ENCODE measurements at regions not wholly inside any gene's neighbourhood (a gene's known extent, or its start where the extent isn't known, plus 50 kb on each side); places are given as distances from the start of the nearest gene placed in this dataset.

DNA sequence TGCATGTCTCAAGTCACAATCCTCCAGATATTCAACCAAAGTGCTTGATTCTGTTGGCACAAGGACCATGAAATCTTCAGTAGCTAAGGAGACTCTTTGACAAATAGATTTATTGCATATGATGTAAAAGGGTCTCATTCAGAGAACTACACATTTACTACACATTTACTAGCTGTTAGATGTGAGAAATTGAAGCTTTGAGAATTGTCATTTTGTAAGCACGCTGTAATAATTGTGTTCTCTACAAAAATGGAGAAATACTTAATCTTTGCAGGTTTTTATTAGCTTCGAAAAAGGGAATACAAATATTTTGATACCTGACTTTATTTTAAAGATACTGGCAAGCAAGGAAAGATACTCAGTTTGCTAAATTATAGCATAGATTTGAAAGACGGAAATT is 70.2 kb upstream of the CHD2 start:
- Histone ChIP-seq H3K4me3 (no peak overlapping the region), H3K4me1 (peaks cover 26 to 45% of the 10 kb centered on the region in 2 donors), H3K36me3 (no peaks in the 10 kb centered on the region), H3K27me3 (no peaks in the 10 kb centered on the region), H3K27ac (peak overlapping the region; percentile 1 to 95), H3K9me3 (no peaks in the 10 kb centered on the region)
- DNase-seq: no peak
- TF ChIP-seq, protein P1, sequence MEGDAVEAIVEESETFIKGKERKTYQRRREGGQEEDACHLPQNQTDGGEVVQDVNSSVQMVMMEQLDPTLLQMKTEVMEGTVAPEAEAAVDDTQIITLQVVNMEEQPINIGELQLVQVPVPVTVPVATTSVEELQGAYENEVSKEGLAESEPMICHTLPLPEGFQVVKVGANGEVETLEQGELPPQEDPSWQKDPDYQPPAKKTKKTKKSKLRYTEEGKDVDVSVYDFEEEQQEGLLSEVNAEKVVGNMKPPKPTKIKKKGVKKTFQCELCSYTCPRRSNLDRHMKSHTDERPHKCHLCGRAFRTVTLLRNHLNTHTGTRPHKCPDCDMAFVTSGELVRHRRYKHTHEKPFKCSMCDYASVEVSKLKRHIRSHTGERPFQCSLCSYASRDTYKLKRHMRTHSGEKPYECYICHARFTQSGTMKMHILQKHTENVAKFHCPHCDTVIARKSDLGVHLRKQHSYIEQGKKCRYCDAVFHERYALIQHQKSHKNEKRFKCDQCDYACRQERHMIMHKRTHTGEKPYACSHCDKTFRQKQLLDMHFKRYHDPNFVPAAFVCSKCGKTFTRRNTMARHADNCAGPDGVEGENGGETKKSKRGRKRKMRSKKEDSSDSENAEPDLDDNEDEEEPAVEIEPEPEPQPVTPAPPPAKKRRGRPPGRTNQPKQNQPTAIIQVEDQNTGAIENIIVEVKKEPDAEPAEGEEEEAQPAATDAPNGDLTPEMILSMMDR (IDR thresholded peaks at IDR 0.05): no peak
- intact Hi-C loops (cut with DNase I): no loop called here
- no peak for ATAC-seq

GRCh38 chr15:92831336-92831654 is 68.8 kb upstream of the CHD2 start:
- H3K27me3 ChIP-seq: no peaks in the 10 kb centered on the region
- H3K36me3 ChIP-seq: no peaks in the 10 kb centered on the region
- intact Hi-C loops (cut with DNase I): no loop called here
- H3K4me1 ChIP-seq: peaks cover 26 to 43% of the 10 kb centered on the region in 2 donors
- DNase-seq (no peak), ATAC-seq (no peak)
- no peaks in the 10 kb centered on the region for H3K9me3 ChIP-seq
- H3K27ac ChIP-seq: peak overlapping the region; percentile 86 to 95
- H3K4me3 ChIP-seq: peak overlapping the region in 1 of 2 donors; percentile 13
- TF ChIP-seq, protein P1 (IDR thresholded peaks at IDR 0.05): no peak

- Histone ChIP-seq H3K36me3 (no peaks in the 10 kb centered on the region), H3K27ac (peak overlapping the region; percentile 86 to 95), H3K27me3 (no peaks in the 10 kb centered on the region), H3K4me3 (peak overlapping the region; percentile 1 to 13), H3K9me3 (no peaks in the 10 kb centered on the region), H3K4me1 (peaks cover 26 to 39% of the 10 kb centered on the region in 2 donors)
- ATAC-seq (peak; percentile 92), DNase-seq (peak; percentile 90 to 96 (median 92))
- intact Hi-C loops (cut with DNase I): no loop called here
- TF ChIP-seq, protein P1 (IDR thresholded peaks at IDR 0.05): no peak
Observed at GRCh38 chr15:92831655-92832328, 68.3 kb upstream of the CHD2 start.

- Histone ChIP-seq H3K27me3 (no peaks in the 10 kb centered on the region), H3K4me1 (peaks cover 26 to 33% of the 10 kb centered on the region in 2 donors), H3K36me3 (no peaks in the 10 kb centered on the region), H3K27ac (peak overlapping the region; percentile 86 to 95), H3K4me3 (no peak overlapping the region), H3K9me3 (no peaks in the 10 kb centered on the region)
- DNase-seq: peak in 1 of 4 donors; percentile 56
- peak; percentile 39 for ATAC-seq
- intact Hi-C loops (cut with DNase I): no loop called here
- TF ChIP-seq, protein P1 (IDR thresholded peaks at IDR 0.05): no peak
Observed at GRCh38 chr15:92833106-92833433, 67.1 kb upstream of the CHD2 start.

- H3K4me3 ChIP-seq: no peak overlapping the region
- H3K27ac ChIP-seq: peak overlapping the region; percentile 86 to 95
- intact Hi-C loops (cut with DNase I): no loop called here
- H3K27me3 ChIP-seq: no peaks in the 10 kb centered on the region
- ATAC-seq (no peak), DNase-seq (no peak)
- peaks cover 26 to 33% of the 10 kb centered on the region in 2 donors for H3K4me1 ChIP-seq
- TF ChIP-seq, protein P1 (IDR thresholded peaks at IDR 0.05): no peak
- no peaks in the 10 kb centered on the region for H3K9me3 ChIP-seq
- H3K36me3 ChIP-seq: no peaks in the 10 kb centered on the region
Observed at GRCh38 chr15:92833493-92834271, 66.4 kb upstream of the CHD2 start.

Data from left lung (tissue), 4 donors.